GM12878 (cell line): ENCODE measurements at regions not wholly inside any gene's neighbourhood (a gene's known extent, or its start where the extent isn't known, plus 50 kb on each side); places are given as distances from the start of the nearest gene placed in this dataset.

ENCODE experiments used
- ATAC-seq: fragments of 200-7000 bp; cut with Tn5 transposase; 3 replicates; pipeline ENCODE4 v1.9.1; 2020; ENCODE audit warnings: mild to moderate bottlenecking, moderate library complexity
- BruUV-seq: library from RNA; stranded (reverse); fragments of 400-500 nt; replicated peaks from 2 replicates; lab custom pipeline; 2021; lab: Mats Ljungman, UMichigan
- CTCF ChIA-PET: fragments of 300-600 bp; sonication (Branson Sonifier 250); formaldehyde crosslinking; extraction: SDS; loops from one replicate; lab custom pipeline; 2021; ENCODE audit warnings: inconsistent platforms; lab: Yijun Ruan, JAX
- POLR2A ChIA-PET: fragments of 350-600 bp; formaldehyde crosslinking; extraction: SDS; loops from one replicate; lab custom pipeline; 2021; ENCODE audit warnings: inconsistent platforms; lab: Charles Lee
- RAD21 ChIA-PET: fragments of 300-600 bp; sonication (Branson Sonifier 250); formaldehyde crosslinking; loops from one replicate; lab custom pipeline; 2023; ENCODE audit warnings: antibody characterized with exemption; ENCODE audit not compliant: unreplicated experiment; lab: Charles Lee
- SMC1A ChIA-PET: fragments of 300-600 bp; sonication (Branson Sonifier 250); formaldehyde crosslinking; loops from one replicate; lab custom pipeline; 2023; ENCODE audit not compliant: unreplicated experiment, uncharacterized antibody; lab: Charles Lee
- DNase-seq: peaks from one replicate; pipeline ENCODE4 v3.0.0-alpha.2; 2011; ENCODE audit warnings: low read depth, low spot score
- FAIRE-seq: peaks from 3 replicates; lab custom pipeline; 2011; peaks lifted over from hg19 to GRCh38; lab: Jason Lieb, UNC
- H2AFZ ChIP-seq: 2 replicates; pipeline ENCODE4 v1.6.0; 2011; ENCODE audit warnings: low read depth, low read length, control low read depth; ENCODE audit not compliant: control insufficient read depth
- H3K27ac ChIP-seq: 2 replicates; pipeline ENCODE4 v1.5.1; 2011; ENCODE audit warnings: control low read depth; ENCODE audit not compliant: control insufficient read depth, insufficient read depth
- H3K27me3 ChIP-seq, 2 experiments: replicated peaks in 1 of 2; 2 replicates each; pipeline versions ENCODE4 v1.6.0 to v1.6.1; 2011; ENCODE audit warnings: low read length in 1 of 2; ENCODE audit not compliant: control insufficient read depth in 2 of 2, insufficient read depth in 2 of 2
- H3K36me3 ChIP-seq, 2 experiments: 2 replicates each; pipeline ENCODE4 v1.5.1; 2011; ENCODE audit warnings: low read length in 1 of 2; ENCODE audit not compliant: control insufficient read depth in 2 of 2, insufficient read depth in 2 of 2
- H3K4me1 ChIP-seq: 2 replicates; pipeline ENCODE4 v1.6.1; 2011; ENCODE audit warnings: mild to moderate bottlenecking, low read length, moderate library complexity, mixed read lengths; ENCODE audit not compliant: control insufficient read depth, insufficient read depth
- H3K4me2 ChIP-seq: 2 replicates; pipeline ENCODE4 v1.6.0; 2011; ENCODE audit warnings: control low read depth; ENCODE audit not compliant: control insufficient read depth, insufficient read depth
- H3K4me3 ChIP-seq: fragments of 200-600 bp; sonication (generic); 2 replicates; pipeline ENCODE4 v1.5.1; 2016
- H3K79me2 ChIP-seq: 2 replicates; pipeline ENCODE4 v1.6.0; 2011; ENCODE audit warnings: low read length; ENCODE audit not compliant: control insufficient read depth, insufficient read depth
- H3K9ac ChIP-seq: 2 replicates; pipeline ENCODE4 v1.8.0; 2011; ENCODE audit warnings: low read length, control low read depth, mixed read lengths; ENCODE audit not compliant: control insufficient read depth, insufficient read depth
- H3K9me3 ChIP-seq: replicated peaks from 3 replicates; pipeline ENCODE4 v1.5.1; 2011; ENCODE audit warnings: mild to moderate bottlenecking, low read length; ENCODE audit not compliant: control insufficient read depth, insufficient read depth
- H4K20me1 ChIP-seq: 2 replicates; pipeline ENCODE4 v1.6.0; 2011; ENCODE audit not compliant: control insufficient read depth, insufficient read depth
- NFIC ChIP-seq: IDR thresholded peaks from 2 replicates; pipeline ENCODE4 v1.6.1; 2012; ENCODE audit warnings: low read depth, mild to moderate bottlenecking, inconsistent platforms, low read length, moderate library complexity
- PBX3 ChIP-seq: IDR thresholded peaks from 2 replicates; pipeline ENCODE4 v1.6.1; 2011; ENCODE audit warnings: mild to moderate bottlenecking, low read depth, low read length, moderate library complexity; ENCODE audit not compliant: insufficient replicate concordance
- PML ChIP-seq: IDR thresholded peaks from 2 replicates; pipeline ENCODE4 v1.6.1; 2012; ENCODE audit warnings: low read length, inconsistent platforms
- SPI1 ChIP-seq: IDR thresholded peaks from 2 replicates; pipeline ENCODE4 v1.6.1; 2011; ENCODE audit warnings: low read depth, mild to moderate bottlenecking, low read length, moderate library complexity, borderline replicate concordance; ENCODE audit not compliant: insufficient read depth
- ZBTB4 ChIP-seq: fragments of 450-650 bp; formaldehyde crosslinking; IDR thresholded peaks from 2 replicates; pipeline ENCODE4 v1.4.0; 2022; ENCODE audit warnings: mild to moderate bottlenecking, moderate library complexity
- ZBTB40 ChIP-seq: fragments of 450-650 bp; IDR thresholded peaks from 2 replicates; pipeline ENCODE4 v1.6.1; 2016; ENCODE audit warnings: mild to moderate bottlenecking, moderate library complexity, borderline replicate concordance
- WGBS: methylation state at CpG from one replicate; pipeline ENCODE4 v1.1.6; 2016; ENCODE audit warnings: low lambda C conversion rate; ENCODE audit not compliant: insufficient replicate concordance, insufficient coverage; ENCODE audit errors: missing lambda C conversion rate; 5-methylcytosine and 5-hydroxymethylcytosine counted together
- in situ Hi-C: fragments of 300-500 bp; cut with MboI; formaldehyde crosslinking; loops from 9 replicates; pipeline ENCODE4 v1.14.3; 2018; ENCODE audit warnings: mixed read lengths
- intact Hi-C: fragments of 100-400 bp; cut with micrococcal nuclease; formaldehyde crosslinking; loops from one replicate; pipeline ENCODE4 v1.14.2; 2022; ENCODE audit not compliant: unreplicated experiment

GRCh38 chr3:70703305-70704102 lies 391.1 kb upstream of the MDFIC2 start:
- ChIA-PET CTCF (interaction anchor here (0.6 kb wide), 1 partner anchor 16 kb away, joined by 3 read pairs; no protein-coding TSS in a partner anchor), RAD21 (no interaction called here), SMC1A (interaction anchor here (0.6 kb wide), 1 partner anchor 359 kb away, joined by 3 read pairs; no protein-coding TSS in a partner anchor), POLR2A (no interaction called here)
- Histone ChIP-seq H3K79me2 (no peaks in the 10 kb centered on the region), H3K27ac (no peak overlapping the region), H3K9ac (no peak overlapping the region), H3K36me3 (no peaks in the 10 kb centered on the region), H4K20me1 (no peaks in the 10 kb centered on the region), H3K27me3 (no peaks in the 10 kb centered on the region), H3K4me1 (no peaks in the 10 kb centered on the region), H3K4me2 (no peak overlapping the region), H3K4me3 (no peak overlapping the region), H2AFZ (no peak overlapping the region), H3K9me3 (no peaks in the 10 kb centered on the region)
- no peak for ATAC-seq
- in situ Hi-C loops, result no loop called here
- WGBS, result 24% methylated on average over 16 of the region's 16 CpGs
- BruUV-seq, result no TSS peak
- intact Hi-C loops, result no loop called here
- DNase-seq, result no peak
- no peak for TF ChIP-seq ZBTB40
- TF ChIP-seq PBX3, result no peak
- no peak for TF ChIP-seq ZBTB4 (CRISPR knock-in tag)
- no peak for TF ChIP-seq PML
- TF ChIP-seq NFIC, result no peak
- TF ChIP-seq SPI1, result no peak
- no peak for FAIRE-seq
